Caco-2 (cell line): ENCODE measurements at regions not wholly inside any gene's neighbourhood (a gene's known extent, or its start where the extent isn't known, plus 50 kb on each side); places are given as distances from the start of the nearest gene placed in this dataset.
A peak's percentile ranks its signal among the peaks of the same experiment; 100 is the strongest.

Experiments used
- BruUV-seq: library from RNA; stranded (reverse); fragments of 400-500 nt; replicated peaks from 2 replicates; lab custom pipeline; 2021; lab: Mats Ljungman, UMichigan
- CTCF ChIA-PET: fragments of 300-600 bp; sonication (Branson Sonifier 250); formaldehyde crosslinking; loops from one replicate; lab custom pipeline; 2022; ENCODE audit warnings: antibody characterized with exemption; lab: Charles Lee
- POLR2A ChIA-PET: fragments of 300-600 bp; sonication (Branson Sonifier 250); formaldehyde crosslinking; loops from one replicate; lab custom pipeline; 2022; ENCODE audit warnings: antibody characterized with exemption; lab: Charles Lee
- DNase-seq, 2 experiments: peaks; one replicate each; pipeline versions ENCODE4 v3.0.0 to v3.0.0-alpha.2; 2020 to 2022
- H3K27me3 ChIP-seq: replicated peaks from 2 replicates; pipeline ENCODE4 v1.6.0; 2011; ENCODE audit warnings: low read length; ENCODE audit not compliant: control insufficient read depth, insufficient read depth
- H3K36me3 ChIP-seq: 2 replicates; pipeline ENCODE4 v1.5.1; 2011; ENCODE audit warnings: low read length; ENCODE audit not compliant: control insufficient read depth, insufficient read depth
- H3K4me1 ChIP-seq: fragments of 250-450 bp; sonication (Bioruptor Pico); 2 replicates; pipeline ENCODE4 v1.5.1; 2020; ENCODE audit warnings: mild to moderate bottlenecking
- H3K4me3 ChIP-seq: 2 replicates; pipeline ENCODE4 v1.5.1; 2011; ENCODE audit warnings: low read depth, mild to moderate bottlenecking, control low read depth, low read length
- H3K9me3 ChIP-seq: fragments of 250-450 bp; sonication (Bioruptor Pico); 2 replicates; pipeline ENCODE4 v1.5.1; 2020; ENCODE audit warnings: mild to moderate bottlenecking, moderate library complexity
- H3K27ac Mint-ChIP-seq: one replicate; pipeline ENCODE4 v1.8.0; 2022; ENCODE audit warnings: mixed read lengths; ENCODE audit not compliant: unreplicated experiment
- H3K27me3 Mint-ChIP-seq: one replicate; pipeline ENCODE4 v1.8.0; 2022; ENCODE audit warnings: mixed read lengths; ENCODE audit not compliant: insufficient read depth, unreplicated experiment
- H3K36me3 Mint-ChIP-seq: one replicate; pipeline ENCODE4 v1.8.0; 2022; ENCODE audit warnings: mild to moderate bottlenecking, mixed read lengths; ENCODE audit not compliant: insufficient read depth, unreplicated experiment
- H3K4me1 Mint-ChIP-seq: one replicate; pipeline ENCODE4 v1.8.0; 2022; ENCODE audit warnings: low read depth, mixed read lengths; ENCODE audit not compliant: unreplicated experiment
- H3K4me3 Mint-ChIP-seq: one replicate; pipeline ENCODE4 v1.8.0; 2022; ENCODE audit warnings: mild to moderate bottlenecking, moderate library complexity, mixed read lengths; ENCODE audit not compliant: unreplicated experiment
- H3K9me3 Mint-ChIP-seq: one replicate; pipeline ENCODE4 v1.8.0; 2022; ENCODE audit warnings: mixed read lengths; ENCODE audit not compliant: unreplicated experiment
- CTCF ChIP-seq, 2 experiments: fragments of 200-600 bp in 1 of 2; IDR thresholded peaks; 1 replicate in 1 of 2; 2 replicates in 1 of 2; pipeline versions ENCODE4 v1.5.1 to v1.8.0; 2011 to 2022; ENCODE audit warnings: antibody characterized with exemption in 1 of 2, control low read depth in 1 of 2, inconsistent platforms in 1 of 2, low read depth in 1 of 2, low read length in 1 of 2, mild to moderate bottlenecking in 1 of 2, moderate library complexity in 1 of 2; ENCODE audit not compliant: insufficient read depth in 1 of 2, severe bottlenecking in 1 of 2, unreplicated experiment in 1 of 2
- intact Hi-C: fragments of 100-400 bp; cut with micrococcal nuclease; formaldehyde crosslinking; loops from one replicate; pipeline ENCODE4 v1.10.0; 2022; ENCODE audit not compliant: unreplicated experiment

GRCh38 chr11:134740590-134741261, 328.7 kb upstream of the B3GAT1 start:
- ChIA-PET POLR2A (no interaction called here), CTCF (no interaction called here)
- BruUV-seq = TSS peak; percentile 92
- no peaks in the 10 kb centered on the region for H3K27me3 ChIP-seq
- no peaks in the 10 kb centered on the region for H3K9me3 Mint-ChIP-seq
- H3K9me3 ChIP-seq = peaks cover 10% of the 10 kb centered on the region
- peaks cover 46% of the 10 kb centered on the region for H3K4me1 ChIP-seq
- no peak overlapping the region for H3K4me3 Mint-ChIP-seq
- peaks cover 34% of the 10 kb centered on the region for H3K4me1 Mint-ChIP-seq
- H3K27me3 Mint-ChIP-seq = no peaks in the 10 kb centered on the region
- H3K27ac Mint-ChIP-seq = no peak overlapping the region
- no peaks in the 10 kb centered on the region for H3K36me3 ChIP-seq
- intact Hi-C loops = no loop called here
- TF ChIP-seq CTCF (IDR thresholded peaks at IDR 0.05; ENCODE audit: insufficient read depth in 1 of 2, low read depth in 1 of 2, low read length in 1 of 2, severe bottlenecking in 1 of 2, unreplicated experiment in 1 of 2) = no peak
- no peaks in the 10 kb centered on the region for H3K36me3 Mint-ChIP-seq
- H3K4me3 ChIP-seq = no peak overlapping the region
- DNase-seq = peak in 1 of 2 experiments; percentile 63

GRCh38 chr11:134739136-134739535, 327.1 kb upstream of the B3GAT1 start:
- H3K4me3 ChIP-seq = no peak overlapping the region
- Mint-ChIP-seq H3K4me3 (no peak overlapping the region), H3K36me3 (no peaks in the 10 kb centered on the region), H3K27me3 (no peaks in the 10 kb centered on the region), H3K27ac (no peak overlapping the region), H3K9me3 (no peaks in the 10 kb centered on the region), H3K4me1 (peaks cover 28% of the 10 kb centered on the region)
- no peaks in the 10 kb centered on the region for H3K27me3 ChIP-seq
- ChIA-PET POLR2A (no interaction called here), CTCF (no interaction called here)
- no peak for DNase-seq
- TF ChIP-seq CTCF (IDR thresholded peaks at IDR 0.05; ENCODE audit: insufficient read depth in 1 of 2, low read depth in 1 of 2, low read length in 1 of 2, severe bottlenecking in 1 of 2, unreplicated experiment in 1 of 2) = no peak
- H3K4me1 ChIP-seq = peaks cover 42% of the 10 kb centered on the region
- H3K9me3 ChIP-seq = peaks cover 5% of the 10 kb centered on the region; the same call in 1 of the 2 replicates
- intact Hi-C loops = no loop called here
- no peaks in the 10 kb centered on the region for H3K36me3 ChIP-seq
- no TSS peak for BruUV-seq

DNA sequence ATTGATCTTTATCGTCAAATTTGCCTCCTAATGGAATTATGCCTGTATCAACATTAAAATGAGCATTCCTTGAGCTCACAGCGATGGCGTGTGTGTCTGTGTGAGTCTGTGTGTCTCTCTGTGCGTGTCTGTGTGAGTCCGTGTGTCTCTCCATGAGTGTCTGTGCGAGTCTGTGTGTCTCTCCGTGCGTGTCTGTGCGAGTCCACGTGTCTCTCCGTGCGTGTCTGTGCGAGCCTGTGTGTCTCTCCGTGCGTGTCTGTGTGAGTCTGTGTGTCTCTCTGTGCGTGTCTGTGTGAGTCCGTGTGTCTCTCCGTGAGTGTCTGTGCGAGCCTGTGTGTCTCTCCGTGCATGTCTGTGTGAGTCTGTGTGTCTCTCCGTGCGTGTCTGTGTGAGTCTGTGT, 326.5 kb upstream of the B3GAT1 start:
- no peaks in the 10 kb centered on the region for H3K9me3 Mint-ChIP-seq
- H3K9me3 ChIP-seq = no peaks in the 10 kb centered on the region; the same call in 1 of the 2 replicates
- H3K27me3 Mint-ChIP-seq = no peaks in the 10 kb centered on the region
- ChIA-PET CTCF (no interaction called here), POLR2A (no interaction called here)
- H3K27ac Mint-ChIP-seq = no peak overlapping the region
- H3K36me3 Mint-ChIP-seq = no peaks in the 10 kb centered on the region
- no peaks in the 10 kb centered on the region for H3K36me3 ChIP-seq
- H3K4me1 ChIP-seq = peaks cover 36% of the 10 kb centered on the region
- H3K4me3 ChIP-seq = no peak overlapping the region
- TF ChIP-seq CTCF (IDR thresholded peaks at IDR 0.05; ENCODE audit: insufficient read depth in 1 of 2, low read depth in 1 of 2, low read length in 1 of 2, severe bottlenecking in 1 of 2, unreplicated experiment in 1 of 2) = no peak
- no peak for DNase-seq
- H3K27me3 ChIP-seq = no peaks in the 10 kb centered on the region
- H3K4me1 Mint-ChIP-seq = peaks cover 22% of the 10 kb centered on the region
- intact Hi-C loops = no loop called here
- BruUV-seq = no TSS peak
- H3K4me3 Mint-ChIP-seq = no peak overlapping the region
